ENCODE measurements at regions not wholly inside any gene's neighbourhood (a gene's known extent, or its start where the extent isn't known, plus 50 kb on each side); places are given as distances from the start of the nearest gene placed in this dataset.

DNA sequence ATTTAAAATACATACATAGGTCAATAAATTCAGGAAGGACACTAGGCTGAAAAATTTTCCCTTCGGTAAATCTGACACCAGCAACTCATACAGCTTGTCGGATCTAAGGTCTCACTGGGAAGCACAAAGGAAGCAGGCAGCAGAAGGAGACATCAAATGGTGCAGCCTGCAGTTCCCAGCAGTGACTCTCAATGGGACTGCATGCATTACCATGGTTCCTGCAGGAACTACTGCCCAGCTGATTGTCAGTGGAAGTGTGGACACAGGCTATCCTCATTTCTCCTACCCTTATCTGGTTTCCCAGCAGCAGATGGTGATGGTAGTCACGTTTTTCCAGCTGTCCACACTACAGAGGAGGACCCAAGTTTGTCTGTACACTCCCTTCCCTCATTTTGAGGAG is 113.3 kb downstream of the PPP1R2C start (continued):
- TF ChIP-seq PHB2 (IDR thresholded peaks at IDR 0.05; ENCODE audit: low read depth) (no peak), RBBP5 (IDR thresholded peaks at IDR 0.05; ENCODE audit: borderline replicate concordance, insufficient read depth, low read length, poor library complexity, severe bottlenecking) (no peak), ZNF311 (CRISPR knock-in tag; IDR thresholded peaks at IDR 0.05) (no peak)
- TF ChIP-seq, protein P1, sequence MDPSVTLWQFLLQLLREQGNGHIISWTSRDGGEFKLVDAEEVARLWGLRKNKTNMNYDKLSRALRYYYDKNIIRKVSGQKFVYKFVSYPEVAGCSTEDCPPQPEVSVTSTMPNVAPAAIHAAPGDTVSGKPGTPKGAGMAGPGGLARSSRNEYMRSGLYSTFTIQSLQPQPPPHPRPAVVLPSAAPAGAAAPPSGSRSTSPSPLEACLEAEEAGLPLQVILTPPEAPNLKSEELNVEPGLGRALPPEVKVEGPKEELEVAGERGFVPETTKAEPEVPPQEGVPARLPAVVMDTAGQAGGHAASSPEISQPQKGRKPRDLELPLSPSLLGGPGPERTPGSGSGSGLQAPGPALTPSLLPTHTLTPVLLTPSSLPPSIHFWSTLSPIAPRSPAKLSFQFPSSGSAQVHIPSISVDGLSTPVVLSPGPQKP (CRISPR knock-in tag; IDR thresholded peaks at IDR 0.05): no peak

- H3K4me2 ChIP-seq (ENCODE audit: insufficient read depth, low read length): no peak overlapping the region
- no peaks in the 10 kb centered on the region for H3K36me3 ChIP-seq (ENCODE audit: control insufficient read depth, insufficient read depth, low read length)
- in situ Hi-C loops (cut with MboI): no loop called here
- CTCF ChIA-PET (ENCODE audit: low intra/inter-chr PET ratio): no interaction called here
- no peaks in the 10 kb centered on the region for H3K4me1 ChIP-seq (replicated peaks in 1 of 2; ENCODE audit: control insufficient read depth in 2 of 2, insufficient read depth in 2 of 2, low read length in 2 of 2)
- H3K27ac ChIP-seq (ENCODE audit: extremely low read depth, low read depth, low read length): no peak overlapping the region
- intact Hi-C loops (cut with micrococcal nuclease): no loop called here
- no peaks in the 10 kb centered on the region for H3K9me3 ChIP-seq (replicated peaks; ENCODE audit: control insufficient read depth, insufficient read depth, low read depth, low read length)
- no peak overlapping the region for H3K9ac ChIP-seq (ENCODE audit: insufficient read depth in 1 of 2, low read depth in 2 of 2, low read length in 2 of 2)
- no peak overlapping the region for H2AFZ ChIP-seq (ENCODE audit: low read depth, low read length)
- H3K79me2 ChIP-seq (ENCODE audit: control insufficient read depth, insufficient read depth, low read length): no peaks in the 10 kb centered on the region
- ATAC-seq: no peak
- no peak for DNase-seq (ENCODE audit: extremely low read depth in 1 of 4, low spot score in 3 of 4)
- FAIRE-seq: no peak
- H3K27me3 ChIP-seq (ENCODE audit: control insufficient read depth in 2 of 2, insufficient read depth in 2 of 2, low read length in 2 of 2): no peaks in the 10 kb centered on the region
- no TSS peak for BruUV-seq (replicated peaks)
- no peaks in the 10 kb centered on the region for H3K9me1 ChIP-seq (ENCODE audit: control insufficient read depth, insufficient read depth, low read length)
- POLR2A ChIA-PET: no interaction called here
- no peaks in the 10 kb centered on the region for H4K20me1 ChIP-seq (replicated peaks; ENCODE audit: control insufficient read depth, insufficient read depth, low read length)
- H3K4me3 ChIP-seq: no peak overlapping the region
- TF ChIP-seq, protein P2, sequence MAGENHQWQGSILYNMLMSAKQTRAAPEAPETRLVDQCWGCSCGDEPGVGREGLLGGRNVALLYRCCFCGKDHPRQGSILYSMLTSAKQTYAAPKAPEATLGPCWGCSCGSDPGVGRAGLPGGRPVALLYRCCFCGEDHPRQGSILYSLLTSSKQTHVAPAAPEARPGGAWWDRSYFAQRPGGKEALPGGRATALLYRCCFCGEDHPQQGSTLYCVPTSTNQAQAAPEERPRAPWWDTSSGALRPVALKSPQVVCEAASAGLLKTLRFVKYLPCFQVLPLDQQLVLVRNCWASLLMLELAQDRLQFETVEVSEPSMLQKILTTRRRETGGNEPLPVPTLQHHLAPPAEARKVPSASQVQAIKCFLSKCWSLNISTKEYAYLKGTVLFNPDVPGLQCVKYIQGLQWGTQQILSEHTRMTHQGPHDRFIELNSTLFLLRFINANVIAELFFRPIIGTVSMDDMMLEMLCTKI (IDR thresholded peaks at IDR 0.05; ENCODE audit: partially characterized antibody): no peak
- no peak for TF ChIP-seq ATF3 (IDR thresholded peaks at IDR 0.05)
- no peak for TF ChIP-seq ATF3 (CRISPR knock-in tag; conservative IDR thresholded peaks at IDR 0.05)
- no peak for TF ChIP-seq MLX (CRISPR knock-in tag; conservative IDR thresholded peaks at IDR 0.05)
- TF ChIP-seq PURB (CRISPR knock-in tag; IDR thresholded peaks at IDR 0.05; ENCODE audit: low read depth): no peak
- no peak for TF ChIP-seq ARID3B (CRISPR knock-in tag; IDR thresholded peaks at IDR 0.05; ENCODE audit: borderline replicate concordance)
- TF ChIP-seq DDX20 (tag; IDR thresholded peaks at IDR 0.05; ENCODE audit: low read depth): no peak
- TF ChIP-seq ZBTB34 (CRISPR knock-in tag; IDR thresholded peaks at IDR 0.05): no peak
- TF ChIP-seq ZNF324 (CRISPR knock-in tag; IDR thresholded peaks at IDR 0.05): no peak
Measured at GRCh38 chrX:42628471-42628870, 149.5 kb downstream of the PPP1R2C start.
